GM21717 (cell line): ENCODE measurements at regions not wholly inside any gene's neighbourhood (a gene's known extent, or its start where the extent isn't known, plus 50 kb on each side); places are given as distances from the start of the nearest gene placed in this dataset.

Experiments used
- ATAC-seq: cut with Tn5 transposase; IDR thresholded peaks from one replicate; pipeline ENCODE4 v1.9.1; 2021; ENCODE audit warnings: mild to moderate bottlenecking, moderate library complexity; ENCODE audit not compliant: unreplicated experiment

DNA sequence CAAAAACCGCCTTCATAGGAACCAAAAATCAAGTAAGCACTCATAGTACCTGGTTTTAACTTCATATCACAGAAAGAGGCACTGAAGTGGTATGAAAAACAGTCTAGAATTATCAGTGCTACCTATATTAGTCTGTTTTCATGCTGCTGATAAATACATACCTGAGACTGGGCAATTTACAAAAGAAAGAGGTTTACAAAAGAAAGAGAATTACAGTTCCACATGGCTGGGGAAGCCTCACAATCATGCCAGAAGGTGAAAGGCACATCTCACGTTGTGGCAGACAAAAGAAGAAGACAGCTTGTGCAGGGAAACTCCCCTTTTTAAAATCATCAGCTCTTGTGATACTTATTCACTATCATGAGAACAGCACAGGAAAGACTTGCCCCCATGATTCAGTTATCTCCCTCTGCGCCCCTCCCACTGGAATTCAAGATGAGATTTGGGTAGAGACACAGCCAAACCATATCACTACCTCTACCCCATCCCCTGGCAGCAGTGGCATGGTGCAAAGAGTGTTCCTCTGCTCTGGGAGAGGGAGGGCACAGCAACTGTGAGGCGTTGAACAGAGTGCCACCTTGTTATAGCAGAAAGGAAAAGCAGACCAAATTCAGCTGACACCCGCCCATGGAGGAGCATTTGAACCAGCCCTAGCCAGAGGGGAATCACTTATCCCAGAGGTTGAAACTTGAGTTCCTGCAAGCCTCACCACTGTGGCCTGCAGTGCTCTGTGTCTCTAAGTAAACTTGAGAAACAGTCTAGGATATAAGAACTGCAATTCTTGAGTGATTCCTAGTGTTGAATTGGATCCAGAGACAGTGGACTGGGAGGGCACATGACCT, 61.9 kb upstream of the PTPRZ1 start:
- no peak for ATAC-seq

DNA sequence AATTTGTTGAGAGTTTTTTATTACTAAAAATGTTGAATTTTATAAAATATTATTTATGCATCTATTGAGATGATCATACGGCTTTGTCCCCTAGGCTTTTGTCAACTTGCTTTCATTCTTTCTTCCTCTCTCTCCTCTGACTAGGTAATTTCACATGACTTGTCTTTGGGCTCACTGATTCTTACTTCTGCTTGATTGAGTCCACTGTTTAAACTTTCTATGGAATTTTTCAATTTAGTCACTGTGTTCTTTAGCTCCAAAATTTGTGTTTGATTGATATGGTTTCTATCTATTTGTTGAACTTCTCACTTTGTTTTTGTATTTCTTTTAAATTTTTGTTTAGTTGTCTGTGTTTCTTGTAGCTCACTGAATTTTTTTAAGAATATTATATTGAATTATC, 65.9 kb upstream of the PTPRZ1 start:
- ATAC-seq, result no peak

GRCh38 chr7:121803039-121803438, 69.9 kb upstream of the PTPRZ1 start:
- ATAC-seq, result no peak

- ATAC-seq, result no peak
Observed at GRCh38 chr7:121800916-121801675, 71.9 kb upstream of the PTPRZ1 start.

GRCh38 chr7:121798896-121799295, 74.1 kb upstream of the PTPRZ1 start:
- no peak for ATAC-seq

GRCh38 chr7:121798453-121798840, 74.5 kb upstream of the PTPRZ1 start:
- no peak for ATAC-seq

DNA sequence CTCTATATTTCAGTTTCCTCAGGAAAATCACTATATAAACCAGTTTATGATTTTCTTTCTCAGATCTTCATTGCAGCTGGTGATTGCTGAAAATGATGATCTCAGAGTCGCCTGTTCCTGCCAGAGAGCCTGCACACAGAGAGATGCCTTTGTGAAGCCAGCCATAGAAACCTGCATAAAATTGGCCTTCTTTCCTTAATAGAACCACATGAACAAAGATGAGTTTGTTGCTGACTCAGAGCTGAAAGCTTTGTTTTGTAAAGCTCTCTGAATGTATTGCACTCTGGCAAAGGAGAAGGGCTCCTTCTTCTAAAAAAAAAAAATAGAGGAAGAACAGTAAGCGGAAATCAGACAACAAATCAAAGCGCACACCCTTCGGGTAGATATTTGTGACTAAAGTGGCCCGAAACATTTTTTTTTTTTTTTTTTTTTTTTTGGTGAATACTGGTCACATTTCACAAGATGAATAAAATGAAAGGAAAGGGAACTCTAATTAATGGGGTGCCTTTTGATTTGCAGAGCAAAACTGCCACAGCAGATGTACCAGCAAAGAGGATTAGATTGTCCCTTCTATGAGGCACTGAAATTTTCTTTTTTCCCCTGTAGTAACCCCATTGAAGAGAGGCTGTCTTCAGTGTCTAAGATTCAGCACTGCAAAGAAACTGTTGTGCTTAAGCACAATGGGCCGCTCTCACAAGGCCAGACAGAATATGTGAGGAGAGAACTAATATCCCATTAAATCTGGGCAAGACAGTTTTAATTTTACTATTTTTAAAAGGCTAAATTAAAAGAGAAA, 75.1 kb upstream of the PTPRZ1 start:
- ATAC-seq, result no peak

DNA sequence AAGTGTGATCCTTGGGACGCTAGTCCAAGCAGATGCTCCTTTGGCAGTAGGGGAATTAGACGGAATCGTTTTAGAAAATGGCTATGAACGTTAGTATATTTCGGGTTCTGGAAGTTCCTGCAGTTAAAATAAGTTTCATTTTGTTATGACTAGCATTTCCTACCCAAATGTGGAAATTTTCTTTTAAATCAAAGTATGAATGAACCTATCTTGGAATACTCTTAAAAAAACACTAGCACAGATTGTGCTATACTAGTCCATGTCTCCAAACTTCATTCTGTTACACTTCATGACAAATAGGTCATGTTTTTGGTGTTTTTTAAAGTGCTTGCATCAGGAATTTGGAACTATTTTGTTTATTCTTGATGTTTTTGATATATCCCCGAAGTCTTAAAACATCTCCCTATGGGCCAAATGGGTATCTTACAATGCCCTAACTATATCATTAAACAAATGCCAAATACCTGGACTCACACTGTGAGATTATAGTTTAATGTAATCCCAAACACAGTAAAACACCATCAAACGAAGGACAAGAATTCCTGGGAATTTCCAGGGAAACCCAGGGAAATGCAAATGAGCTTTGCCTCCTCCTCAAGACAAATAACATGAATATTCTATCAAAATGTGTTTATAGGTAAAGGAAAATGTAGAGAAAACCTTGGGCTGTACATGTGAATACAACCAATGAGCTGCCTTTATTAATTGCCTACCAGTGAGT, 75.9 kb upstream of the PTPRZ1 start:
- ATAC-seq, result no peak

DNA sequence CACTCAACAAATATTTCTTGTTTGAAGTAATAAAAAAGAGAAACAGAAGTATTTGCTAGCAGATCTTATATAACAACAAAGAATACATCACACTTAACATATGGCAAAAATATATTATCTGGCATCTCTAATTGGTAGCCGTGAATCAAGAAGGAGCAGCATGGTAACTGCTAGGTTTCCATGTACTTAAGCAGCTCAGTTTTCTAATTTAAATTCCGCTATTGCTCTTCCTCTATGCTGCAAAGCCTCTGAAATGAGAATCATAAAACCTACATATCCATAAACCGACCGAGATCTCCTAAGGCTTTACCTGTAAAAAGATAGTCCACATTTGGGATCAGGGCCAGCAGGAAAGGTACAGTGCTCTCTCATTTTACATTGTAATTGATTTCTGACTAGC, 76.6 kb upstream of the PTPRZ1 start:
- no peak for ATAC-seq

DNA sequence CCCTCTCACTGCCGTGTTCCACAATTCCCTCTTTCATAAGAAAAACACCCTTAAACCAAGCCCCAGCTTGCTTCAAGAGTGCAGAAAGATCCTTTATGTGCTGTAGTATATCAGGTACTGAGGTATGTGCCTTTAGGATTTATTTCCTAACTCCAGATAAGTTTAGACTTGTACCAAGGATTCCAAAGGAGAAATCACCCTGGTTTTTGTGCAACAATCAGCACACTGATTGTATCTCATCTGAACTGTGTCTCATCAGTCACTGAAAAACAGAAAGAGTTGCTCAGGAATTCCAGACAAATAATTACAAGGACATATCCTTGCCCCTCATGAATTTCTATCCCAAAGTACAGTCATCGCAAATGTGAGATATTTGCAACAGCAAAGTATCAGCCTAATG, 77.2 kb upstream of the PTPRZ1 start:
- ATAC-seq, result no peak

- ATAC-seq, result no peak
Observed at GRCh38 chr7:121793716-121794115, 79.2 kb upstream of the PTPRZ1 start.

GRCh38 chr7:121777672-121778071, 95.3 kb upstream of the PTPRZ1 start:
- no peak for ATAC-seq

- ATAC-seq, result no peak
Observed at GRCh38 chr7:121774563-121774962, 98.4 kb upstream of the PTPRZ1 start.

DNA sequence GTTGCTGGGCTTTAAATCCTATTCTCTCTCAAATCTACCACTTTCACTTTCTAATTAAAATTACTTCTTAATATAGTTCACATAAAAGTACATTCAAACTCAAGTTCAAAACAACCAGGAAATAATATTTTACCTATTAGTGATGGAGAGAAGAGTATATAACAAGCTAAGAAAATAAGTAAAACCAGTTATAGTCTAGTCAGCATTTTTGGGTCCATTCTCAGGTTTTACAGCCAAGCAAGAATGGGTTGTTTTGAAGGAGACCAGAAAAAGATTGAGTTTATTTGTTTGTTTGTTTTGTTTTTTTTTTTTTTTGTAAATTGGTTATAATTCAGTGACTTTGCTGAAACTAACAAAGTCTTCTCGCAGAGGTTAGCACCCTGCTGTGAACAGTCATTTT, 106.3 kb upstream of the PTPRZ1 start:
- no peak for ATAC-seq

DNA sequence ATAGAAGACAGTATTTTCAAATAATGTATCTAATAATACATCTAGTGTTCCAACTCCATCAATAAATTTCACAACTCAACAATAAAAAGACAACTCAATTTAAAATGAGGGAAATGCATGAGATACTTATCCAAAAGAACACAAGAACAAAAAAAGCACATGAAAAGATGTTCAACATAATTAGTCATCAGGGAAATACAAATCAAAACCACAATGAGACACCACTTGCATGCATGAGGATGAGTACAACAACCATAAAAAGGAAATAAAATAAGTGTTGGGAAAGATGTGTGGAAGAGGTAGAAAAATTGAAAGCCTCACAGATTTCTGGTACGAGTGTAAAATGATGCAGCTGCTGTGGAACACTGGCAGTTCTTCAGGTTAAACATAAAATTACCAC, 111.6 kb upstream of the PTPRZ1 start:
- ATAC-seq, result no peak

DNA sequence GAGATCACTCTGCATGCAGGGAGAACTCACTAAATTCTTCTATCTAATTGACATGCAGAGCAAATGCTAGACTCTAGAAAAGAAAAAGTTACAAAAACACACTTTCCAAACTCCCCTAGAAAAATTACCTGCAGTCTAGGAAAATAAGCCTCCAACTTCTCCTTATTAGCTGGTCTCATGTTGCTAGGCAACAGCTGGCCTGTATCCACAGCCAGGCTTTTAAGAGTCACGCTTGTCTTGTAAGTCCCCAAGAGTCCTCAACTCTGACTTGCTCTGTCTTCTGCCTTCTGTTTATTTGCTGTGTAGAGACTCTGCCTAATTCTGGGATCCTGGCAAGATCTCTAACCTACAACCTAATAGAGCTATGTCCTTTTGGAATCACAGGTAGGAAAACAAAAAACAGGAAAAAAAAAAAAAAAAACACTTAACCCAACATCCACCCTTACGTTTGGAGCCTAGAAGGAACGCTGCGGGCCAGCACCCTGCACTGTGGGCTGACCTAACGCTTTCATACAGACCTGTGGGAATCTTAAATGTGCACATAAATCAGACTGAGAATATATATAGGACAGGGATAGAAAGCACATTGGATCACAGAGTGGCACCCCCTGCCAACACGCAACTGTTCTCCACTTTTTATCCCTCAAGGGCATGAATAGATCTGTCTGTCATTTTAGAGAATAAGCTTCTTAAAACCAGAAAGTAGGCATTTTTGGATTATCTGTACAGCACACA, 117.0 kb upstream of the PTPRZ1 start:
- no peak for ATAC-seq

- ATAC-seq, result no peak
Observed at GRCh38 chr7:121755286-121755685, 117.7 kb upstream of the PTPRZ1 start.

DNA sequence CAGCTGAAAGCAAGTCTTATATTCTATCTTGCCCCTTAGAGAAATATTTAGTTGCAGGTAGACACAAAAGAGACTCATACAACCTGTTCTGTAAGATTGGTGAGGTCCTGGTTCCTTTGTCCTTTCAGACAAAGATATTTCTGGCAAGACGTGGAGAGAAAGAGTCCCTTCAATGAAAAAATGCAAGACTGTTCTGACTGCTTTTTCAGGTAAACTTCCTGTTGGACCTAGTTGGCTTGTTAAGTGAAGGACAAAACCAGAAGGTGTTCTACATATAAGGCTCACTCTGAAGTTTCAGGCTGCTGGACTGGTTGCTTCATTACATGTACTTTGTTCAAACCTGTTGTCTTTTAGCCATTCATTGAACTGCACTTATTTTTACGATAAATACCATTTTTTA, 119.0 kb upstream of the PTPRZ1 start:
- no peak for ATAC-seq

DNA sequence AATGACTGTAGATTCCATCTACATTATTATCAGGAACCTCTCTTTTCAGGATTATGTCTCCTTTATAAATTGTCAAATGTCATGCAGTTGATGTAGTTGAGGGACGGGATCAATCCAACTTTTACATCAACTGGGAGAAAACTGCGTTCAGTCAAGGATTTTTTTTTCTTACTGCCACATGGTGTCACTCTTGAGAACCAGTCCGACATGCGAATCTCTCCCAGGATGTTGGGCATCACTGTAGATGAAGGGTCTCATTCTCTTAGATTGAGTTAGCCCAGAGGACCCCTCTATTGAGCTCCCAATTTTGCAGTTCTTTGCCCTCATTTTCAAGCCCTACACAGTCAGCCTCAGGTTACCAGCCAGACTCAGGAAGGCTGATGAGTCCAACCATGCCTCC, 120.3 kb upstream of the PTPRZ1 start:
- ATAC-seq, result no peak

GRCh38 chr7:121748546-121748945, 124.4 kb upstream of the PTPRZ1 start:
- no peak for ATAC-seq
